CD8-positive, alpha-beta memory T cell (primary cell): ENCODE measurements at regions not wholly inside any gene's neighbourhood (a gene's known extent, or its start where the extent isn't known, plus 50 kb on each side); places are given as distances from the start of the nearest gene placed in this dataset.
A peak's percentile ranks its signal among the peaks of the same experiment; 100 is the strongest.
"Not testable (repeated sequence)": the region's sequence is repeated elsewhere in the genome, so short reads cannot be mapped to it uniquely, and the experiment has no call there.

Experiments
- CTCF ChIA-PET: fragments of 350-600 bp; sonication (Branson Sonifier 250); formaldehyde crosslinking; loops from one replicate; lab custom pipeline; 2021; ENCODE audit warnings: antibody characterized with exemption; lab: Charles Lee
- POLR2A ChIA-PET: fragments of 350-600 bp; sonication (Branson Sonifier 250); formaldehyde crosslinking; loops from one replicate; lab custom pipeline; 2021; ENCODE audit warnings: antibody characterized with exemption; lab: Charles Lee
- DNase-seq, 5 donors: peaks; one replicate each; pipeline versions ENCODE4 v3.0.0 to v3.0.0-alpha.2; 2020 to 2022; ENCODE audit warnings: mixed read lengths in 1 of 5
- H3K27ac ChIP-seq: one replicate; pipeline ENCODE4 v1.7.0; 2013; ENCODE audit warnings: low read depth, mild to moderate bottlenecking, low read length, moderate library complexity
- H3K27me3 ChIP-seq: 2 replicates; pipeline ENCODE4 v1.7.0; 2013; ENCODE audit warnings: low read length, mild to moderate bottlenecking; ENCODE audit not compliant: insufficient read depth, poor library complexity, severe bottlenecking
- H3K36me3 ChIP-seq: 2 replicates; pipeline ENCODE4 v1.7.0; 2013; ENCODE audit warnings: mild to moderate bottlenecking, low read length, moderate library complexity; ENCODE audit not compliant: insufficient read depth
- H3K4me1 ChIP-seq: 2 replicates; pipeline ENCODE4 v1.7.0; 2013; ENCODE audit warnings: mild to moderate bottlenecking, low read length, moderate library complexity; ENCODE audit not compliant: insufficient read depth
- H3K4me3 ChIP-seq: 2 replicates; pipeline ENCODE4 v1.7.0; 2013; ENCODE audit warnings: mild to moderate bottlenecking, low read length
- H3K9me3 ChIP-seq: 2 replicates; pipeline ENCODE4 v1.7.0; 2013; ENCODE audit warnings: mild to moderate bottlenecking, low read length
- H3K27ac Mint-ChIP-seq, 8 donors: one replicate each; pipeline ENCODE4 v1.8.0; 2020 to 2021; ENCODE audit warnings: mixed read lengths in 8 of 8, mild to moderate bottlenecking in 6 of 8, inconsistent platforms in 3 of 8, moderate library complexity in 3 of 8
- H3K27me3 Mint-ChIP-seq, 2 donors: one replicate each; pipeline ENCODE4 v1.8.0; 2020 to 2021; ENCODE audit warnings: mixed read lengths in 2 of 2, mild to moderate bottlenecking in 1 of 2, moderate library complexity in 1 of 2
- H3K36me3 Mint-ChIP-seq, 3 donors: one replicate each; pipeline ENCODE4 v1.8.0; 2020 to 2021; ENCODE audit warnings: mixed read lengths in 3 of 3, inconsistent platforms in 1 of 3, mild to moderate bottlenecking in 1 of 3
- H3K4me1 Mint-ChIP-seq, 3 donors: one replicate each; pipeline ENCODE4 v1.8.0; 2020 to 2021; ENCODE audit warnings: mixed read lengths in 3 of 3, inconsistent platforms in 1 of 3, mild to moderate bottlenecking in 1 of 3
- H3K4me3 Mint-ChIP-seq, 7 donors: one replicate each; pipeline ENCODE4 v1.8.0; 2020 to 2021; ENCODE audit warnings: mixed read lengths in 7 of 7, mild to moderate bottlenecking in 6 of 7, moderate library complexity in 4 of 7, inconsistent platforms in 2 of 7
- H3K9me3 Mint-ChIP-seq, 5 donors: one replicate each; pipeline ENCODE4 v1.8.0; 2020 to 2022; ENCODE audit warnings: mixed read lengths in 5 of 5, mild to moderate bottlenecking in 3 of 5, moderate library complexity in 2 of 5, inconsistent platforms in 1 of 5

DNA sequence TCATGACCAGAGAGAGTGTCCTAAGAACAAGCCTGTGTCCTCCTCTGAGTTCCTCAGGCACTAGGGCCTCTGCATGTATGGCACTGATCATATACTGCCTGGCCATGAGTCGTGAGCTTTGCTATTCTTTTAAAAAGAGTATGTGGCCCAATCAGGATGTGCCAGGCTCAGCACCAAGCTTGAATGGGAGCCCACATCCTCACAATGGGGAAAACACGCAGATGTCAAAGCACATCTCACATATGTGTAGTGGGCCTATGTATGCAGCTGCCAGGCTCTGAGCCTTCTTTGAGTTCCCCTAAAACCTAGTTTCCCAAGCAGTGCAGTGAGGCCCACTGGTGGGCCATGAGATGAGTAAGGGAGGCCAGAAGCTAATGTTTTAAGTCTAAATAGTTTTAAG is 69.9 kb upstream of the SLC1A4 start:
- Mint-ChIP-seq H3K4me1 (peaks cover 7 to 19% (median 14%) of the 10 kb centered on the region in 3 donors), H3K27me3 (no peaks in the 10 kb centered on the region), H3K4me3 (peak overlapping the region in 6 of 7 donors; percentile 24 to 96 (median 65)), H3K27ac (peak overlapping the region in 4 of 8 donors; percentile 26 to 71 (median 34)), H3K9me3 (no peaks in the 10 kb centered on the region), H3K36me3 (no peaks in the 10 kb centered on the region)
- DNase-seq, result no peak
- CTCF ChIA-PET, result interaction anchor here (0.8 to 5.3 kb wide), 6 partner anchors 22 to 251 kb away, joined by 3 to 44 read pairs (median 23); partner anchors contain the start of gene CEP68
- H3K27ac ChIP-seq, result no peak overlapping the region
- POLR2A ChIA-PET, result no interaction called here
- peaks cover 12% of the 10 kb centered on the region for H3K4me1 ChIP-seq
- no peak overlapping the region for H3K4me3 ChIP-seq
- no peaks in the 10 kb centered on the region for H3K9me3 ChIP-seq
- H3K36me3 ChIP-seq, result no peaks in the 10 kb centered on the region
- H3K27me3 ChIP-seq, result no peaks in the 10 kb centered on the region

DNA sequence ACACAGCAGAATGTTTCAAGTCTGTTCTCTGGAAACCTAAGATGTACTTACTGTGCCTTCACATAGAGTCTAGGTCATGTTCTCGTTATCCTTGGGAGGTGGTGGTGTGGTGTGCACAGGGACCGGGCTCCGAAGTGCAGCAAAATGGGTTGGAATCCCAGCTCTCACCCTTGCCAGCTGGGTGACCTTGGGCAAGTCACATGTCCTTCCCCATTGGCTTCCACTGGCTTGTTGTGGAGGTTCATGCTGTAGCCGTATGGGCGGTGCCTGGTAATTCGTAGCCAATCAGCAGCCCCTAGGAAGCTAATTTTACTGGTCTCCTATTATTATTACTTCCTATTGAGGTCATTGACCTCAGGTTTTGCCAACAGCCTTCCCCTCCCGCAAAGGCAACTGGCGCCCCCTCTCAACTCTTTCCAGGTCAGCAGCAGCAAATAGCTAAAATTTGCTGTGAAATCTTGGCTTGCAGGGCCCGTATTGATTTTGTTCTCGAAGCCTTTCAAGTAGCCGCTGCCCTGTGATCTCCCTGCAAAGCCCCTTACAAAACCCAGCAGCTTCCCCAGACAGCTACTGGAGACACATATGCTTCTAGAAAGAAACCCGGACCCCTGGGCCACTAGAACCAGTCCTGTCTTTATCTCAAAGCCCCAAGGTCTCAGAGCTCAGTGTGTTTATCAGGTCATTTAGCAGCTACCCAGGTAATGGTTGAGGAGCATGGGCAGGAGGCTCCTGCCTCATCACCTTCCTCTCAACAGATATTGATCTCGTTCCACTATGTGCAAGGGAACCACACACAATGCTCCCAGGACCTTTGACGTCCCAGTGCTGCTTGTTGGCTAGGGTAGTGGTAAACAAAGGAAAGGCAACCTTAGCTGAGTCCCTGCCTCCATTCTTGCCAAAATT is 66.5 kb upstream of the SLC1A4 start:
- POLR2A ChIA-PET, result no interaction called here
- no peak overlapping the region for H3K4me3 ChIP-seq
- peaks cover 0 to 17% (median 4%) of the 10 kb centered on the region in 3 donors for H3K36me3 Mint-ChIP-seq
- no peak for DNase-seq
- H3K27me3 ChIP-seq, result no peaks in the 10 kb centered on the region
- CTCF ChIA-PET, result interaction anchor here (0.7 to 1.9 kb wide), 4 partner anchors 66 to 264 kb away, joined by 3 to 5 read pairs (median 4); no protein-coding TSS in a partner anchor
- no peaks in the 10 kb centered on the region for H3K9me3 ChIP-seq
- no peak overlapping the region for H3K4me3 Mint-ChIP-seq
- H3K9me3 Mint-ChIP-seq, result peaks cover 0 to 4% (median 0%) of the 10 kb centered on the region in 5 donors
- peak overlapping the region in 2 of 8 donors; percentile 21 to 37 for H3K27ac Mint-ChIP-seq
- H3K27ac ChIP-seq, result no peak overlapping the region
- H3K27me3 Mint-ChIP-seq, result no peaks in the 10 kb centered on the region
- peaks cover 4 to 15% (median 11%) of the 10 kb centered on the region in 3 donors for H3K4me1 Mint-ChIP-seq
- no peaks in the 10 kb centered on the region for H3K36me3 ChIP-seq
- H3K4me1 ChIP-seq, result peaks cover 12% of the 10 kb centered on the region

- no peaks in the 10 kb centered on the region for H3K9me3 ChIP-seq
- peaks cover 0 to 4% (median 0%) of the 10 kb centered on the region in 5 donors for H3K9me3 Mint-ChIP-seq
- POLR2A ChIA-PET, result no interaction called here
- H3K27ac ChIP-seq, result no peak overlapping the region
- peaks cover 0 to 17% (median 4%) of the 10 kb centered on the region in 3 donors for H3K36me3 Mint-ChIP-seq
- H3K27me3 Mint-ChIP-seq, result no peaks in the 10 kb centered on the region
- no peak for DNase-seq
- no peak overlapping the region for H3K4me3 Mint-ChIP-seq
- H3K4me1 ChIP-seq, result peaks cover 6% of the 10 kb centered on the region
- CTCF ChIA-PET, result interaction anchor here (0.7 to 1.9 kb wide), 3 partner anchors 65 to 246 kb away, joined by 3 to 5 read pairs (median 4); no protein-coding TSS in a partner anchor
- H3K4me3 ChIP-seq, result no peak overlapping the region
- no peak overlapping the region for H3K27ac Mint-ChIP-seq
- H3K4me1 Mint-ChIP-seq, result peaks cover 0 to 9% (median 8%) of the 10 kb centered on the region in 3 donors
- no peaks in the 10 kb centered on the region for H3K36me3 ChIP-seq
- no peaks in the 10 kb centered on the region for H3K27me3 ChIP-seq
These were observed 65.9 kb upstream of the SLC1A4 start for GRCh38 chr2:64923385-64923710.

DNA sequence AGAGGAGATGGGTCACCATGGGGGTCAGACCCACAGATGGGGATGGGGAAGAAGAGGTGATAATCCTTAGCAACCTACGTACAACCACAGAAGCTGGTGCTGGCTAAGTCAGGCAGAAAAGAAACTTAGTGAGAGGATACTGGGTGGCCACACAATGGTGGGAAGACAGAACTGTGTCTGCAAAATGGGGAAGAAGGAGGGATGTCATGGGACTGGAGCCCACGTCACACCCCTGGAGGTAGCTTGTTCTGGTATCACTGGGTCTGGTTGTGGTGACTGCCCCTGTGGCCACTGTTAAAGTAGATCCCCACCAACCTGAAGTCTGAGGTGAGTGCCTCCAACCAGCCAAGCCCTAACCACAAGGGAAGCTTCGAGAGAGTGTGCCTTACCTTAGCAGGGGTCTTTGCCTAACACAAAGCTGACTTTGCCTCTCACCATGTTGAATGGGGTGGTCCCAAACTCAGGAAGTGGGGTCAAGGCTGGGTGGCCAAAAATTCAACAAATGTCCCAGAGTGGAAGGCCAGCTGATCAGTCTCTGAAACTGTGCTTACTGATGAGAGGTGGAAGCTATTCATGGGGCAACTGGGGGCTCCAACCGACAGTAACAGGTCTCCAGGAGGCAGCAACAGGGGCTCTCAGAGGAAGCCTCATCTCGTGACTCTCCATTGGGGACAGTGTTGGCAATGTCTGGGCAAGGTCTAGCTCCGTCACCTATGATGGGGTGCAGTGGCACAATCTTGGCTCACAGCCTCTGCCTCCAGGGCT is 64.8 kb upstream of the SLC1A4 start:
- no peak for DNase-seq
- no peaks in the 10 kb centered on the region for H3K27me3 Mint-ChIP-seq
- H3K4me3 Mint-ChIP-seq, result no peak overlapping the region
- no peak overlapping the region for H3K4me3 ChIP-seq
- H3K27ac ChIP-seq, result no peak overlapping the region
- H3K36me3 Mint-ChIP-seq, result peaks cover 0 to 17% (median 4%) of the 10 kb centered on the region in 3 donors
- H3K9me3 Mint-ChIP-seq, result peaks cover 0 to 4% (median 0%) of the 10 kb centered on the region in 5 donors
- ChIA-PET POLR2A (no interaction called here), CTCF (no interaction called here)
- H3K27ac Mint-ChIP-seq, result no peak overlapping the region
- H3K27me3 ChIP-seq, result no peaks in the 10 kb centered on the region
- no peaks in the 10 kb centered on the region for H3K4me1 Mint-ChIP-seq
- no peaks in the 10 kb centered on the region for H3K9me3 ChIP-seq
- no peaks in the 10 kb centered on the region for H3K4me1 ChIP-seq
- no peaks in the 10 kb centered on the region for H3K36me3 ChIP-seq

DNA sequence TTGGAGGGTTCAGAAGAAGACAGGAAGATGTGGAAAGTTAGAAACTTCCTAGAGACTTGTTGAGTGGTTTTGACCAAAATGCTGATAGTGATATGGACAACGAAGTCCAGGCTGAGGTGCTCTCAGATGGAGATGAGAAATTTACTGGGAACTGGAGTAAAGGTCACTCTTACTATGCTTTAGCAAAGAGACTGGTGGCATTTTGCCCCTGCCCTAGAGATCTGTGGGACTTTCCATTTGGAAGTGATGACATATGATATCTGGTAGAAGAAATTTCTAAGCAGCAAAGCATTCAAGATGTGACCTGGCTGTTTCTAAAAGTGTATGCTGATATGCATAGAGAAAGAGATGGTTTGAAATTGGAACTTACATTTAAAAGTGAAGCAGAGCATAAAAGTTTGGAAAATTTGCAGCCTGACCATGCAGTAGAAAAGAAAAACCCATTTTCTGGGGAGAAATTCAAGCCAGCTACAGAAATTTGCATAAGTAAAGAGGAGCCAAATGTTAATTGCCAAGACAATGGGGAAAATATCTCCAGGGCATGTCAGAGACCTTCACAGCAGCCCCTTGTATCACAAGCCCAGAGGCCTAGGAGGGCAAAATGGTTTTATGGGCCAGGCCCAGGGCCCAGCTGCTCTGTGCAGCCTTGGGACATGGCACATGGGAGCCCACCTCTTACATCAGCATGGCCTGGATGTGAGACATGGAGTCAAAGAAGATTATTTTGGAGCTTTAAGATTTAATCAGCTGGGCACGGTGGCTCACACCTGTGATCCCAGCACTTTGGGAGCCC is 63.1 kb upstream of the SLC1A4 start:
- H3K4me1 Mint-ChIP-seq, POLR2A ChIA-PET, H3K4me1 ChIP-seq, H3K27me3 ChIP-seq, DNase-seq, H3K9me3 Mint-ChIP-seq, H3K9me3 ChIP-seq, H3K36me3 ChIP-seq, H3K27ac ChIP-seq, H3K4me3 Mint-ChIP-seq, H3K27me3 Mint-ChIP-seq, H3K4me3 ChIP-seq: not testable (repeated sequence)
- peaks cover 0 to 17% (median 4%) of the 10 kb centered on the region in 3 donors for H3K36me3 Mint-ChIP-seq
- peak overlapping the region in 1 of 8 donors; percentile 20 for H3K27ac Mint-ChIP-seq
- CTCF ChIA-PET, result interaction anchor here (0.6 kb wide), 1 partner anchor 9 kb away, joined by 5 read pairs; no protein-coding TSS in a partner anchor

DNA sequence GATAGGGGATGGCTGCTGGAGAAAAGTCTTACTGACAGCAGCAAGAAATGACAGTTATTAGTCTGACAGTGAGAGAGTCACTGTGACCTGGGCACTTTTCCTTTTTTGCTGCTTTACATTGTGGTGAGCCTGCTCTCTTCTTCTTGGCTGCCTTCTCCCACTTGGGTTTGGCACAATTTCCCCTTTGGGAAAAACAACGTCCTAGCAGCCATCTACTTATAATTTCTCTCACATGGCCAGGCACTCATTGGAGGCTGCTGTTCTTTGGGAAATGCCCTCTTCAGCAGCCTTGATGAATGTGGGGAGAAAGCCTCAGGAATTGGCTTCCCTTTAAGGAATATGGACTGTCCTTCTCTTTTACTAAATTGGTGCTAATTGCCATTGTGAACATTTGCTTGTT is 60.4 kb upstream of the SLC1A4 start:
- ChIA-PET POLR2A (no interaction called here), CTCF (no interaction called here)
- Mint-ChIP-seq H3K4me1 (no peaks in the 10 kb centered on the region), H3K27me3 (peaks cover 0 to 4% of the 10 kb centered on the region in 2 donors), H3K36me3 (peaks cover 0 to 17% (median 4%) of the 10 kb centered on the region in 3 donors), H3K9me3 (peaks cover 0 to 4% (median 0%) of the 10 kb centered on the region in 5 donors), H3K27ac (no peak overlapping the region), H3K4me3 (no peak overlapping the region)
- Histone ChIP-seq H3K9me3 (no peaks in the 10 kb centered on the region), H3K36me3 (no peaks in the 10 kb centered on the region), H3K4me3 (no peak overlapping the region), H3K4me1 (no peaks in the 10 kb centered on the region), H3K27ac (no peak overlapping the region), H3K27me3 (no peaks in the 10 kb centered on the region)
- no peak for DNase-seq

DNA sequence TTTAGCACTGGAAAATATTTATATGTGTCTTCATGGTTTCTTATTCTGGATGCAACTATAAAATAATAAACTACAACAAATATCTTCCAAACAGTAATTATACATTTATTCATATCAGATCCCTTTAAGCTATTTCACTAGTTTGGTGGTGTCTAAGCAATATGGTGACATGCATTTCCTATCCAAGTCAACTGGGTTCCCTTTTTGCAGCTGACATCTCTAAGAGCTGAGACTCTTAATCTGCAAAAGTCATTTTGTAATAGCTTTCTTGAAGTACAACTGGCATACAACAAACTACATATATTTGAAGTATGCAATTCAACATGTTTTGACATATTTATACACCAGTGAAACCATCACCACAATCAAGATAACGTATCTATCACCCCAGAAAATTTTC is 59.9 kb upstream of the SLC1A4 start:
- ChIA-PET CTCF (no interaction called here), POLR2A (no interaction called here)
- Histone ChIP-seq H3K4me1 (no peaks in the 10 kb centered on the region), H3K27ac (no peak overlapping the region), H3K36me3 (no peaks in the 10 kb centered on the region), H3K27me3 (no peaks in the 10 kb centered on the region), H3K4me3 (no peak overlapping the region), H3K9me3 (no peaks in the 10 kb centered on the region)
- H3K9me3 Mint-ChIP-seq, result peaks cover 0 to 4% (median 0%) of the 10 kb centered on the region in 5 donors
- H3K36me3 Mint-ChIP-seq, result peaks cover 0 to 17% (median 4%) of the 10 kb centered on the region in 3 donors
- no peak overlapping the region for H3K4me3 Mint-ChIP-seq
- no peak overlapping the region for H3K27ac Mint-ChIP-seq
- peaks cover under 1 to 4% of the 10 kb centered on the region in 2 donors for H3K27me3 Mint-ChIP-seq
- no peaks in the 10 kb centered on the region for H3K4me1 Mint-ChIP-seq
- DNase-seq, result no peak
